Tibial artery (tissue), 4 donors: ENCODE measurements at regions not wholly inside any gene's neighbourhood (a gene's known extent, or its start where the extent isn't known, plus 50 kb on each side); places are given as distances from the start of the nearest gene placed in this dataset.

ENCODE experiments used
- DNase-seq, 2 donors: peaks; one replicate each; pipeline ENCODE4 v3.0.0-alpha.2; 2019
- H3K27ac ChIP-seq, 2 donors: fragments of 200-600 bp; sonication (generic) in 1 of 2; 1 replicate in 1 of 2; 2 replicates in 1 of 2; pipeline ENCODE4 v1.5.1; 2018 to 2019; ENCODE audit warnings: mild to moderate bottlenecking in 1 of 2
- H3K27me3 ChIP-seq, 2 donors: fragments of 200-600 bp; sonication (generic) in 1 of 2; one replicate each; pipeline versions ENCODE4 v1.5.1 to v1.6.0; 2016 to 2019
- H3K36me3 ChIP-seq, 3 donors: fragments of 200-600 bp; sonication (generic) in 2 of 3; one replicate each; pipeline ENCODE4 v1.5.1; 2016 to 2019; ENCODE audit warnings: mild to moderate bottlenecking in 2 of 3
- H3K4me1 ChIP-seq, 4 donors: fragments of 200-600 bp; sonication (generic) in 2 of 4; 1 replicate in 3 of 4; 2 replicates in 1 of 4; pipeline ENCODE4 v1.5.1; 2016 to 2019
- H3K4me3 ChIP-seq, 2 donors: fragments of 200-600 bp; sonication (generic) in 1 of 2; 1 replicate in 1 of 2; 2 replicates in 1 of 2; pipeline ENCODE4 v1.5.1; 2018 to 2019; ENCODE audit warnings: mild to moderate bottlenecking in 2 of 2
- H3K9me3 ChIP-seq, 3 donors: fragments of 200-600 bp; sonication (generic) in 1 of 3; one replicate each; pipeline ENCODE4 v1.5.1; 2016 to 2019
- CTCF ChIP-seq, 2 experiments: fragments of 200-600 bp in 1 of 2; fragments of 450-650 bp in 1 of 2; IDR thresholded peaks; one replicate each; pipeline ENCODE4 v1.5.1; 2017 to 2019; ENCODE audit warnings: antibody characterized with exemption in 2 of 2, mild to moderate bottlenecking in 1 of 2, moderate library complexity in 1 of 2
- intact Hi-C: fragments of 100-400 bp; cut with DNase I; formaldehyde crosslinking; loops from one replicate; pipeline ENCODE4 v1.15.0; 2023; ENCODE audit warnings: low total_unique reads

GRCh38 chr9:82524407-82524806 lies 535.8 kb downstream of the SPATA31D1 start:
- no peak for DNase-seq
- Histone ChIP-seq H3K36me3 (no peaks in the 10 kb centered on the region), H3K27me3 (no peaks in the 10 kb centered on the region), H3K4me3 (no peak overlapping the region), H3K27ac (no peak overlapping the region), H3K9me3 (peaks cover 0 to 21% (median 15%) of the 10 kb centered on the region in 3 donors), H3K4me1 (no peaks in the 10 kb centered on the region)
- intact Hi-C loops, result no loop called here
- TF ChIP-seq CTCF (IDR thresholded peaks at IDR 0.05), result no peak

- no peak for TF ChIP-seq CTCF (IDR thresholded peaks at IDR 0.05)
- Histone ChIP-seq H3K27ac (no peak overlapping the region), H3K36me3 (no peaks in the 10 kb centered on the region), H3K27me3 (no peaks in the 10 kb centered on the region), H3K4me3 (no peak overlapping the region), H3K4me1 (no peaks in the 10 kb centered on the region), H3K9me3 (peaks cover 0 to 21% (median 15%) of the 10 kb centered on the region in 3 donors)
- intact Hi-C loops, result no loop called here
- no peak for DNase-seq
Measured at GRCh38 chr9:82526577-82526976, 536.4 kb downstream of the RASEF start.

- H3K4me3 ChIP-seq, result no peak overlapping the region
- intact Hi-C loops, result no loop called here
- H3K9me3 ChIP-seq, result peaks cover 0 to 17% (median 9%) of the 10 kb centered on the region in 3 donors
- H3K27me3 ChIP-seq, result no peaks in the 10 kb centered on the region
- no peak overlapping the region for H3K27ac ChIP-seq
- DNase-seq, result no peak
- H3K4me1 ChIP-seq, result no peaks in the 10 kb centered on the region
- H3K36me3 ChIP-seq, result no peaks in the 10 kb centered on the region
- TF ChIP-seq CTCF (IDR thresholded peaks at IDR 0.05), result no peak
Measured at GRCh38 chr9:82531795-82532194, 531.1 kb downstream of the RASEF start.

- intact Hi-C loops, result no loop called here
- no peaks in the 10 kb centered on the region for H3K4me1 ChIP-seq
Measured at GRCh38 chr9:82532504-82533180, 530.3 kb downstream of the RASEF start.

GRCh38 chr9:82535432-82535998 lies 527.4 kb downstream of the RASEF start:
- no peak for DNase-seq
- no peak overlapping the region for H3K4me3 ChIP-seq
- no peak overlapping the region for H3K27ac ChIP-seq
- no peak for TF ChIP-seq CTCF (IDR thresholded peaks at IDR 0.05)
- no peaks in the 10 kb centered on the region for H3K9me3 ChIP-seq
- intact Hi-C loops, result no loop called here
- H3K27me3 ChIP-seq, result no peaks in the 10 kb centered on the region
- no peaks in the 10 kb centered on the region for H3K36me3 ChIP-seq
- H3K4me1 ChIP-seq, result no peaks in the 10 kb centered on the region

More at GRCh38 chr9:82532504-82533180, 530.3 kb downstream of the RASEF start:
- no peak for TF ChIP-seq CTCF (IDR thresholded peaks at IDR 0.05)
- no peaks in the 10 kb centered on the region for H3K36me3 ChIP-seq
- DNase-seq, result no peak
- peaks cover 0 to 8% (median 1%) of the 10 kb centered on the region in 3 donors for H3K9me3 ChIP-seq
- H3K4me3 ChIP-seq, result no peak overlapping the region
- no peaks in the 10 kb centered on the region for H3K27me3 ChIP-seq
- H3K27ac ChIP-seq, result no peak overlapping the region
